ENCODE measurements at regions not wholly inside any gene's neighbourhood (a gene's known extent, or its start where the extent isn't known, plus 50 kb on each side); places are given as distances from the start of the nearest gene placed in this dataset.

- Histone ChIP-seq H3K9ac (ENCODE audit: low read length) (no peak overlapping the region), H2AFZ (ENCODE audit: low read length) (no peak overlapping the region), H3K27ac (ENCODE audit: low read length) (no peak overlapping the region), H3K79me2 (ENCODE audit: low read length) (no peaks in the 10 kb centered on the region), H3K9me3 (ENCODE audit: low read length) (no peaks in the 10 kb centered on the region), H3K27me3 (ENCODE audit: low read length) (0 out of 2 replicates have a peak, but pooled peaks cover 3% of the 10 kb centered on the region), H3K4me1 (ENCODE audit: low read length) (no peaks in the 10 kb centered on the region), H4K20me1 (ENCODE audit: insufficient read depth, low read depth, low read length) (no peaks in the 10 kb centered on the region), H3K4me3 (ENCODE audit: low read length) (no peak overlapping the region), H3K4me2 (ENCODE audit: low read depth, low read length, poor library complexity, severe bottlenecking) (no peak overlapping the region), H3K36me3 (ENCODE audit: insufficient read depth, low read length) (no peaks in the 10 kb centered on the region), H3K9me2 (replicated peaks; ENCODE audit: insufficient read depth, low read length) (no peaks in the 10 kb centered on the region)
- no peak for DNase-seq
Observed at GRCh38 chr2:204195498-204195897, 258.9 kb downstream of the ICOS start.

GRCh38 chr2:204197336-204198005 is 260.9 kb downstream of the ICOS start:
- Histone ChIP-seq H4K20me1 (ENCODE audit: insufficient read depth, low read depth, low read length) (no peaks in the 10 kb centered on the region), H2AFZ (ENCODE audit: low read length) (no peak overlapping the region), H3K79me2 (ENCODE audit: low read length) (no peaks in the 10 kb centered on the region), H3K9ac (ENCODE audit: low read length) (no peak overlapping the region), H3K36me3 (ENCODE audit: insufficient read depth, low read length) (no peaks in the 10 kb centered on the region), H3K9me3 (ENCODE audit: low read length) (no peaks in the 10 kb centered on the region), H3K4me3 (ENCODE audit: low read length) (no peak overlapping the region), H3K9me2 (replicated peaks; ENCODE audit: insufficient read depth, low read length) (no peaks in the 10 kb centered on the region), H3K27me3 (ENCODE audit: low read length) (0 out of 2 replicates have a peak, but pooled peaks cover 3% of the 10 kb centered on the region), H3K4me1 (ENCODE audit: low read length) (no peaks in the 10 kb centered on the region), H3K4me2 (ENCODE audit: low read depth, low read length, poor library complexity, severe bottlenecking) (no peak overlapping the region), H3K27ac (ENCODE audit: low read length) (no peak overlapping the region)
- DNase-seq, result no peak

- no peaks in the 10 kb centered on the region for H4K20me1 ChIP-seq (ENCODE audit: insufficient read depth, low read depth, low read length)
- no peak overlapping the region for H3K4me3 ChIP-seq (ENCODE audit: low read length)
- H2AFZ ChIP-seq (ENCODE audit: low read length), result no peak overlapping the region
- H3K4me1 ChIP-seq (ENCODE audit: low read length), result no peaks in the 10 kb centered on the region
- no peak overlapping the region for H3K27ac ChIP-seq (ENCODE audit: low read length)
- no peaks in the 10 kb centered on the region for H3K9me2 ChIP-seq (replicated peaks; ENCODE audit: insufficient read depth, low read length)
- DNase-seq, result no peak
- H3K27me3 ChIP-seq (ENCODE audit: low read length), result no peaks in the 10 kb centered on the region
- H3K79me2 ChIP-seq (ENCODE audit: low read length), result no peaks in the 10 kb centered on the region
- no peaks in the 10 kb centered on the region for H3K9me3 ChIP-seq (ENCODE audit: low read length)
- no peak overlapping the region for H3K4me2 ChIP-seq (ENCODE audit: low read depth, low read length, poor library complexity, severe bottlenecking)
- no peaks in the 10 kb centered on the region for H3K36me3 ChIP-seq (ENCODE audit: insufficient read depth, low read length)
- H3K9ac ChIP-seq (ENCODE audit: low read length), result no peak overlapping the region
Observed at GRCh38 chr2:204199357-204199756, 262.8 kb downstream of the ICOS start.

- H2AFZ ChIP-seq (ENCODE audit: low read length), result no peak overlapping the region
- H4K20me1 ChIP-seq (ENCODE audit: insufficient read depth, low read depth, low read length), result no peaks in the 10 kb centered on the region
- H3K9ac ChIP-seq (ENCODE audit: low read length), result no peak overlapping the region
- no peaks in the 10 kb centered on the region for H3K4me1 ChIP-seq (ENCODE audit: low read length)
- H3K4me3 ChIP-seq (ENCODE audit: low read length), result no peak overlapping the region
- no peaks in the 10 kb centered on the region for H3K9me3 ChIP-seq (ENCODE audit: low read length)
- H3K27ac ChIP-seq (ENCODE audit: low read length), result no peak overlapping the region
- no peaks in the 10 kb centered on the region for H3K9me2 ChIP-seq (replicated peaks; ENCODE audit: insufficient read depth, low read length)
- H3K27me3 ChIP-seq (ENCODE audit: low read length), result no peaks in the 10 kb centered on the region
- no peak for DNase-seq
- no peak overlapping the region for H3K4me2 ChIP-seq (ENCODE audit: low read depth, low read length, poor library complexity, severe bottlenecking)
- H3K79me2 ChIP-seq (ENCODE audit: low read length), result no peaks in the 10 kb centered on the region
- H3K36me3 ChIP-seq (ENCODE audit: insufficient read depth, low read length), result no peaks in the 10 kb centered on the region
Observed at GRCh38 chr2:204201507-204201906, 264.9 kb downstream of the ICOS start.

GRCh38 chr2:204202253-204202652 is 265.7 kb downstream of the ICOS start:
- no peak overlapping the region for H3K27ac ChIP-seq (ENCODE audit: low read length)
- no peaks in the 10 kb centered on the region for H3K79me2 ChIP-seq (ENCODE audit: low read length)
- H3K9ac ChIP-seq (ENCODE audit: low read length), result no peak overlapping the region
- no peaks in the 10 kb centered on the region for H3K27me3 ChIP-seq (ENCODE audit: low read length)
- no peaks in the 10 kb centered on the region for H3K36me3 ChIP-seq (ENCODE audit: insufficient read depth, low read length)
- H3K4me1 ChIP-seq (ENCODE audit: low read length), result no peaks in the 10 kb centered on the region
- H3K9me2 ChIP-seq (replicated peaks; ENCODE audit: insufficient read depth, low read length), result no peaks in the 10 kb centered on the region
- no peak overlapping the region for H2AFZ ChIP-seq (ENCODE audit: low read length)
- H4K20me1 ChIP-seq (ENCODE audit: insufficient read depth, low read depth, low read length), result no peaks in the 10 kb centered on the region
- no peak for DNase-seq
- no peak overlapping the region for H3K4me2 ChIP-seq (ENCODE audit: low read depth, low read length, poor library complexity, severe bottlenecking)
- H3K4me3 ChIP-seq (ENCODE audit: low read length), result no peak overlapping the region
- no peaks in the 10 kb centered on the region for H3K9me3 ChIP-seq (ENCODE audit: low read length)

- Histone ChIP-seq H3K27me3 (ENCODE audit: low read length) (no peaks in the 10 kb centered on the region), H3K9ac (ENCODE audit: low read length) (no peak overlapping the region), H2AFZ (ENCODE audit: low read length) (no peak overlapping the region), H3K36me3 (ENCODE audit: insufficient read depth, low read length) (no peaks in the 10 kb centered on the region), H3K4me2 (ENCODE audit: low read depth, low read length, poor library complexity, severe bottlenecking) (no peak overlapping the region), H3K79me2 (ENCODE audit: low read length) (no peaks in the 10 kb centered on the region), H4K20me1 (ENCODE audit: insufficient read depth, low read depth, low read length) (no peaks in the 10 kb centered on the region), H3K4me1 (ENCODE audit: low read length) (no peaks in the 10 kb centered on the region), H3K4me3 (ENCODE audit: low read length) (no peak overlapping the region), H3K27ac (ENCODE audit: low read length) (no peak overlapping the region), H3K9me3 (ENCODE audit: low read length) (no peaks in the 10 kb centered on the region), H3K9me2 (replicated peaks; ENCODE audit: insufficient read depth, low read length) (no peaks in the 10 kb centered on the region)
- no peak for DNase-seq
Observed at GRCh38 chr2:204203704-204204103, 267.1 kb downstream of the ICOS start.

GRCh38 chr2:204205082-204205481 is 268.5 kb downstream of the ICOS start:
- H3K4me3 ChIP-seq (ENCODE audit: low read length), result no peak overlapping the region

GRCh38 chr2:204205538-204205937 is 269.0 kb downstream of the ICOS start:
- DNase-seq, result no peak
- Histone ChIP-seq H3K4me1 (ENCODE audit: low read length) (no peaks in the 10 kb centered on the region), H3K36me3 (ENCODE audit: insufficient read depth, low read length) (no peaks in the 10 kb centered on the region), H3K4me3 (ENCODE audit: low read length) (no peak overlapping the region), H3K27ac (ENCODE audit: low read length) (no peak overlapping the region), H3K79me2 (ENCODE audit: low read length) (no peaks in the 10 kb centered on the region), H2AFZ (ENCODE audit: low read length) (no peak overlapping the region), H4K20me1 (ENCODE audit: insufficient read depth, low read depth, low read length) (no peaks in the 10 kb centered on the region), H3K9ac (ENCODE audit: low read length) (no peak overlapping the region), H3K9me2 (replicated peaks; ENCODE audit: insufficient read depth, low read length) (no peaks in the 10 kb centered on the region), H3K9me3 (ENCODE audit: low read length) (no peaks in the 10 kb centered on the region), H3K4me2 (ENCODE audit: low read depth, low read length, poor library complexity, severe bottlenecking) (no peak overlapping the region), H3K27me3 (ENCODE audit: low read length) (no peaks in the 10 kb centered on the region)

More at GRCh38 chr2:204205082-204205481, 268.5 kb downstream of the ICOS start:
- Histone ChIP-seq H4K20me1 (ENCODE audit: insufficient read depth, low read depth, low read length) (no peaks in the 10 kb centered on the region), H3K27ac (ENCODE audit: low read length) (no peak overlapping the region), H3K36me3 (ENCODE audit: insufficient read depth, low read length) (no peaks in the 10 kb centered on the region), H3K4me2 (ENCODE audit: low read depth, low read length, poor library complexity, severe bottlenecking) (no peak overlapping the region), H3K27me3 (ENCODE audit: low read length) (no peaks in the 10 kb centered on the region), H3K9ac (ENCODE audit: low read length) (no peak overlapping the region), H3K9me2 (replicated peaks; ENCODE audit: insufficient read depth, low read length) (no peaks in the 10 kb centered on the region), H3K4me1 (ENCODE audit: low read length) (no peaks in the 10 kb centered on the region), H3K9me3 (ENCODE audit: low read length) (no peaks in the 10 kb centered on the region), H3K79me2 (ENCODE audit: low read length) (no peaks in the 10 kb centered on the region), H2AFZ (ENCODE audit: low read length) (no peak overlapping the region)
- no peak for DNase-seq
